CD14-positive monocyte (primary cell): ENCODE measurements at regions not wholly inside any gene's neighbourhood (a gene's known extent, or its start where the extent isn't known, plus 50 kb on each side); places are given as distances from the start of the nearest gene placed in this dataset.

Experiments
- DNase-seq, 3 donors: peaks; one replicate each; pipeline ENCODE4 v3.0.0-alpha.2; 2011 to 2022
- H2AFZ ChIP-seq: 2 replicates; pipeline ENCODE4 v1.6.0; 2012; ENCODE audit warnings: mild to moderate bottlenecking, low read depth, low read length, inconsistent platforms; ENCODE audit not compliant: insufficient read depth, poor library complexity, severe bottlenecking
- H3K27ac ChIP-seq, 2 donors: 1 replicate in 1 of 2; 2 replicates in 1 of 2; pipeline ENCODE4 v1.5.1; 2012 to 2013; ENCODE audit warnings: low read length in 2 of 2, control low read depth in 1 of 2, inconsistent platforms in 1 of 2, low read depth in 1 of 2, mild to moderate bottlenecking in 1 of 2
- H3K27me3 ChIP-seq, 2 donors: one replicate each; pipeline versions ENCODE4 v1.6.0 to v1.6.1; 2011 to 2013; ENCODE audit warnings: low read length in 2 of 2; ENCODE audit not compliant: control insufficient read depth in 2 of 2, insufficient read depth in 2 of 2
- H3K36me3 ChIP-seq, 2 donors: replicated peaks in 1 of 2; 1 replicate in 1 of 2; 2 replicates in 1 of 2; pipeline versions ENCODE4 v1.5.1 to v1.6.1; 2012 to 2013; ENCODE audit warnings: low read length in 2 of 2, control low read depth in 1 of 2, inconsistent platforms in 1 of 2, mild to moderate bottlenecking in 1 of 2; ENCODE audit not compliant: insufficient read depth in 2 of 2, control insufficient read depth in 1 of 2
- H3K4me1 ChIP-seq, 2 donors: 1 replicate in 1 of 2; 2 replicates in 1 of 2; pipeline versions ENCODE4 v1.5.1 to v1.6.1; 2012 to 2013; ENCODE audit warnings: low read length in 2 of 2, control low read depth in 1 of 2, inconsistent platforms in 1 of 2, mild to moderate bottlenecking in 1 of 2, moderate library complexity in 1 of 2; ENCODE audit not compliant: insufficient read depth in 2 of 2, control insufficient read depth in 1 of 2
- H3K4me2 ChIP-seq: replicated peaks from 2 replicates; pipeline ENCODE3; 2012; ENCODE audit warnings: low read length, moderate library complexity, mild to moderate bottlenecking; ENCODE audit not compliant: poor library complexity, severe bottlenecking; ENCODE audit errors: extremely low read depth
- H3K4me3 ChIP-seq, 3 experiments: fragments of 200-600 bp in 1 of 3; sonication (generic) in 1 of 3; replicated peaks in 1 of 3; 1 replicate in 2 of 3; 2 replicates in 1 of 3; pipeline ENCODE4 v1.5.1; 2011 to 2013; ENCODE audit warnings: low read length in 3 of 3, mild to moderate bottlenecking in 3 of 3, control low read depth in 2 of 3, low read depth in 2 of 3, inconsistent platforms in 1 of 3, moderate library complexity in 1 of 3
- H3K79me2 ChIP-seq: 2 replicates; pipeline ENCODE4 v1.6.0; 2012; ENCODE audit warnings: mild to moderate bottlenecking, control low read depth, inconsistent platforms, low read length, moderate library complexity; ENCODE audit not compliant: insufficient read depth
- H3K9ac ChIP-seq: 2 replicates; pipeline ENCODE4 v1.6.0; 2017; ENCODE audit warnings: low read length, mild to moderate bottlenecking; ENCODE audit not compliant: insufficient read depth, poor library complexity, severe bottlenecking
- H3K9me3 ChIP-seq, 2 donors: replicated peaks in 1 of 2; 1 replicate in 1 of 2; 2 replicates in 1 of 2; pipeline versions ENCODE4 v1.5.1 to v1.6.1; 2012 to 2013; ENCODE audit warnings: low read length in 2 of 2, control low read depth in 1 of 2; ENCODE audit not compliant: control insufficient read depth in 1 of 2, insufficient read depth in 1 of 2
- H4K20me1 ChIP-seq: 2 replicates; pipeline ENCODE4 v1.6.0; 2012; ENCODE audit warnings: mild to moderate bottlenecking, low read length, control low read depth, moderate library complexity; ENCODE audit not compliant: insufficient read depth
- H3K27ac Mint-ChIP-seq, 7 donors: one replicate each; pipeline ENCODE4 v1.8.0; 2020; ENCODE audit warnings: mild to moderate bottlenecking in 7 of 7, mixed read lengths in 7 of 7, moderate library complexity in 6 of 7, inconsistent platforms in 2 of 7
- H3K27me3 Mint-ChIP-seq, 3 donors: one replicate each; pipeline ENCODE4 v1.8.0; 2021 to 2022; ENCODE audit warnings: low read depth in 3 of 3, mild to moderate bottlenecking in 3 of 3, mixed read lengths in 3 of 3, moderate library complexity in 3 of 3, inconsistent platforms in 1 of 3
- H3K36me3 Mint-ChIP-seq, 2 donors: one replicate each; pipeline ENCODE4 v1.8.0; 2020; ENCODE audit warnings: mixed read lengths in 2 of 2, inconsistent platforms in 1 of 2, mild to moderate bottlenecking in 1 of 2
- H3K4me1 Mint-ChIP-seq: one replicate; pipeline ENCODE4 v1.8.0; 2020; ENCODE audit warnings: mild to moderate bottlenecking, mixed read lengths
- H3K4me3 Mint-ChIP-seq, 2 donors: one replicate each; pipeline ENCODE4 v1.8.0; 2020; ENCODE audit warnings: mild to moderate bottlenecking in 2 of 2, mixed read lengths in 2 of 2, moderate library complexity in 1 of 2
- H3K9me3 Mint-ChIP-seq, 7 donors: one replicate each; pipeline ENCODE4 v1.8.0; 2020 to 2022; ENCODE audit warnings: mixed read lengths in 7 of 7, mild to moderate bottlenecking in 6 of 7, moderate library complexity in 6 of 7, inconsistent platforms in 2 of 7
- CTCF ChIP-seq: fragments of 200-600 bp; IDR thresholded peaks from one replicate; pipeline ENCODE4 v1.8.0; 2022; ENCODE audit warnings: antibody characterized with exemption, mild to moderate bottlenecking
- WGBS: methylation state at CpG from one replicate; pipeline ENCODE4 v1.1.5; 2013; ENCODE audit warnings: missing lambda C conversion rate; ENCODE audit not compliant: insufficient coverage; 5-methylcytosine and 5-hydroxymethylcytosine counted together
- intact Hi-C, 2 donors: fragments of 100-400 bp; cut with micrococcal nuclease; formaldehyde crosslinking; loops; one replicate each; pipeline versions ENCODE4 v1.15.0 to v1.15.1; 2023

GRCh38 chr15:37865687-37866086, 68.8 kb upstream of the TMCO5A start:
- no peak overlapping the region for H3K4me2 ChIP-seq
- peaks cover 0 to 3% of the 10 kb centered on the region in 2 donors for H3K9me3 ChIP-seq
- no peak overlapping the region for H3K4me3 ChIP-seq
- no peak for TF ChIP-seq CTCF
- no peak overlapping the region for H2AFZ ChIP-seq
- no peak overlapping the region for H3K9ac ChIP-seq
- no peaks in the 10 kb centered on the region for H3K27me3 Mint-ChIP-seq
- no peaks in the 10 kb centered on the region for H4K20me1 ChIP-seq
- no peaks in the 10 kb centered on the region for H3K4me1 ChIP-seq
- no peaks in the 10 kb centered on the region for H3K27me3 ChIP-seq
- DNase-seq, result no peak
- no peaks in the 10 kb centered on the region for H3K79me2 ChIP-seq
- no peaks in the 10 kb centered on the region for H3K36me3 Mint-ChIP-seq
- H3K36me3 ChIP-seq, result no peaks in the 10 kb centered on the region
- no peak overlapping the region for H3K4me3 Mint-ChIP-seq
- WGBS, result no CpG with 5 or more reads among the region's 1 CpG
- intact Hi-C loops, result no loop called here
- no peak overlapping the region for H3K27ac ChIP-seq
- H3K9me3 Mint-ChIP-seq, result peaks cover 2 to 15% (median 6%) of the 10 kb centered on the region in 7 donors
- H3K4me1 Mint-ChIP-seq, result no peaks in the 10 kb centered on the region
- no peak overlapping the region for H3K27ac Mint-ChIP-seq

- Histone ChIP-seq H4K20me1 (no peaks in the 10 kb centered on the region), H3K4me1 (no peaks in the 10 kb centered on the region), H2AFZ (no peak overlapping the region), H3K9me3 (no peaks in the 10 kb centered on the region), H3K79me2 (no peaks in the 10 kb centered on the region), H3K4me2 (no peak overlapping the region), H3K4me3 (no peak overlapping the region), H3K36me3 (no peaks in the 10 kb centered on the region), H3K27me3 (no peaks in the 10 kb centered on the region), H3K27ac (no peak overlapping the region), H3K9ac (no peak overlapping the region)
- no peak for DNase-seq
- H3K36me3 Mint-ChIP-seq, result no peaks in the 10 kb centered on the region
- no peak overlapping the region for H3K27ac Mint-ChIP-seq
- no peak overlapping the region for H3K4me3 Mint-ChIP-seq
- intact Hi-C loops, result no loop called here
- H3K9me3 Mint-ChIP-seq, result no peaks in the 10 kb centered on the region
- no peaks in the 10 kb centered on the region for H3K4me1 Mint-ChIP-seq
- no peaks in the 10 kb centered on the region for H3K27me3 Mint-ChIP-seq
- no peak for TF ChIP-seq CTCF
Measured at GRCh38 chr15:37870711-37871110, 63.7 kb upstream of the TMCO5A start.
